ENCODE measurements at regions not wholly inside any gene's neighbourhood (a gene's known extent, or its start where the extent isn't known, plus 50 kb on each side); places are given as distances from the start of the nearest gene placed in this dataset.

- no peaks in the 10 kb centered on the region for H3K27me3 Mint-ChIP-seq
- H3K4me3 Mint-ChIP-seq = no peak overlapping the region
- no peaks in the 10 kb centered on the region for H3K9me3 ChIP-seq (ENCODE audit: control insufficient read depth, low read length, poor library complexity, severe bottlenecking)
- no peak for ATAC-seq
- H3K36me3 Mint-ChIP-seq (ENCODE audit: low read depth) = no peaks in the 10 kb centered on the region
- no peaks in the 10 kb centered on the region for H3K4me1 Mint-ChIP-seq
- DNase-seq = no peak
- no peak overlapping the region for H3K27ac Mint-ChIP-seq
Measured at GRCh38 chr11:115698243-115698642, 194.0 kb upstream of the CADM1 start.

- Mint-ChIP-seq H3K36me3 (ENCODE audit: low read depth) (no peaks in the 10 kb centered on the region), H3K27me3 (peaks cover 7% of the 10 kb centered on the region), H3K4me3 (no peak overlapping the region), H3K27ac (no peak overlapping the region), H3K4me1 (no peaks in the 10 kb centered on the region)
- no peaks in the 10 kb centered on the region for H3K9me3 ChIP-seq (ENCODE audit: control insufficient read depth, low read length, poor library complexity, severe bottlenecking)
- ATAC-seq (no peak), DNase-seq (no peak)
Measured at GRCh38 chr11:115696563-115696962, 192.3 kb upstream of the CADM1 start.

- peaks cover 7% of the 10 kb centered on the region for H3K27me3 Mint-ChIP-seq
- H3K4me3 Mint-ChIP-seq = no peak overlapping the region
- no peaks in the 10 kb centered on the region for H3K4me1 Mint-ChIP-seq
- DNase-seq (no peak), ATAC-seq (no peak)
- no peaks in the 10 kb centered on the region for H3K36me3 Mint-ChIP-seq (ENCODE audit: low read depth)
- H3K27ac Mint-ChIP-seq = no peak overlapping the region
- no peaks in the 10 kb centered on the region for H3K9me3 ChIP-seq (ENCODE audit: control insufficient read depth, low read length, poor library complexity, severe bottlenecking)
Measured at GRCh38 chr11:115695677-115696364, 191.6 kb upstream of the CADM1 start.

- peaks cover 7% of the 10 kb centered on the region for H3K27me3 Mint-ChIP-seq
- DNase-seq (no peak), ATAC-seq (no peak)
- H3K36me3 Mint-ChIP-seq (ENCODE audit: low read depth) = no peaks in the 10 kb centered on the region
- no peak overlapping the region for H3K4me3 Mint-ChIP-seq
- no peaks in the 10 kb centered on the region for H3K4me1 Mint-ChIP-seq
- no peak overlapping the region for H3K27ac Mint-ChIP-seq
- no peaks in the 10 kb centered on the region for H3K9me3 ChIP-seq (ENCODE audit: control insufficient read depth, low read length, poor library complexity, severe bottlenecking)
Measured at GRCh38 chr11:115693002-115693401, 188.8 kb upstream of the CADM1 start.

- no peak for DNase-seq
- H3K4me1 Mint-ChIP-seq = no peaks in the 10 kb centered on the region
- H3K9me3 ChIP-seq (ENCODE audit: control insufficient read depth, low read length, poor library complexity, severe bottlenecking) = no peaks in the 10 kb centered on the region
- H3K27me3 Mint-ChIP-seq = peaks cover 7% of the 10 kb centered on the region
- H3K4me3 Mint-ChIP-seq = no peak overlapping the region
- no peak overlapping the region for H3K27ac Mint-ChIP-seq
- no peaks in the 10 kb centered on the region for H3K36me3 Mint-ChIP-seq (ENCODE audit: low read depth)
- ATAC-seq = no peak
Measured at GRCh38 chr11:115691030-115691429, 186.8 kb upstream of the CADM1 start.

GRCh38 chr11:115687934-115688333 is 183.7 kb upstream of the CADM1 start:
- H3K9me3 ChIP-seq (ENCODE audit: control insufficient read depth, low read length, poor library complexity, severe bottlenecking) = no peaks in the 10 kb centered on the region
- ATAC-seq (no peak), DNase-seq (no peak)
- Mint-ChIP-seq H3K4me3 (no peak overlapping the region), H3K36me3 (ENCODE audit: low read depth) (no peaks in the 10 kb centered on the region), H3K4me1 (no peaks in the 10 kb centered on the region), H3K27me3 (peaks cover 6% of the 10 kb centered on the region), H3K27ac (no peak overlapping the region)

- ATAC-seq (no peak), DNase-seq (no peak)
- H3K27ac Mint-ChIP-seq = no peak overlapping the region
- no peaks in the 10 kb centered on the region for H3K27me3 Mint-ChIP-seq
- H3K4me3 Mint-ChIP-seq = no peak overlapping the region
- H3K36me3 Mint-ChIP-seq (ENCODE audit: low read depth) = no peaks in the 10 kb centered on the region
- no peaks in the 10 kb centered on the region for H3K4me1 Mint-ChIP-seq
- no peaks in the 10 kb centered on the region for H3K9me3 ChIP-seq (ENCODE audit: control insufficient read depth, low read length, poor library complexity, severe bottlenecking)
Measured at GRCh38 chr11:115684699-115685098, 180.5 kb upstream of the CADM1 start.

- ATAC-seq = no peak
- Mint-ChIP-seq H3K4me3 (no peak overlapping the region), H3K4me1 (no peaks in the 10 kb centered on the region), H3K36me3 (ENCODE audit: low read depth) (no peaks in the 10 kb centered on the region), H3K27ac (no peak overlapping the region), H3K27me3 (no peaks in the 10 kb centered on the region)
- no peaks in the 10 kb centered on the region for H3K9me3 ChIP-seq (ENCODE audit: control insufficient read depth, low read length, poor library complexity, severe bottlenecking)
- DNase-seq = no peak
Measured at GRCh38 chr11:115684135-115684534, 179.9 kb upstream of the CADM1 start.

GRCh38 chr11:115682888-115683287 is 178.7 kb upstream of the CADM1 start:
- H3K36me3 Mint-ChIP-seq (ENCODE audit: low read depth) = peaks cover 2% of the 10 kb centered on the region
- DNase-seq = no peak
- ATAC-seq = no peak
- H3K4me3 Mint-ChIP-seq = no peak overlapping the region
- H3K27me3 Mint-ChIP-seq = peaks cover 3% of the 10 kb centered on the region
- peaks cover 1% of the 10 kb centered on the region for H3K4me1 Mint-ChIP-seq
- H3K9me3 ChIP-seq (ENCODE audit: control insufficient read depth, low read length, poor library complexity, severe bottlenecking) = no peaks in the 10 kb centered on the region
- H3K27ac Mint-ChIP-seq = no peak overlapping the region

- Mint-ChIP-seq H3K4me1 (peaks cover 2% of the 10 kb centered on the region), H3K4me3 (no peak overlapping the region), H3K36me3 (ENCODE audit: low read depth) (peaks cover 3% of the 10 kb centered on the region), H3K27me3 (peaks cover 6% of the 10 kb centered on the region), H3K27ac (no peak overlapping the region)
- no peak for ATAC-seq
- H3K9me3 ChIP-seq (ENCODE audit: control insufficient read depth, low read length, poor library complexity, severe bottlenecking) = no peaks in the 10 kb centered on the region
- no peak for DNase-seq
Measured at GRCh38 chr11:115682101-115682500, 177.9 kb upstream of the CADM1 start.

GRCh38 chr11:115679945-115680344 is 175.7 kb upstream of the CADM1 start:
- H3K9me3 ChIP-seq (ENCODE audit: control insufficient read depth, low read length, poor library complexity, severe bottlenecking) = no peaks in the 10 kb centered on the region
- ATAC-seq (no peak), DNase-seq (no peak)
- Mint-ChIP-seq H3K27me3 (peaks cover 6% of the 10 kb centered on the region), H3K27ac (no peak overlapping the region), H3K4me3 (no peak overlapping the region), H3K4me1 (peaks cover 2% of the 10 kb centered on the region), H3K36me3 (ENCODE audit: low read depth) (peaks cover 3% of the 10 kb centered on the region)

GRCh38 chr11:115678942-115679341 is 174.7 kb upstream of the CADM1 start:
- Mint-ChIP-seq H3K4me1 (peaks cover 2% of the 10 kb centered on the region), H3K27ac (no peak overlapping the region), H3K36me3 (ENCODE audit: low read depth) (peaks cover 3% of the 10 kb centered on the region), H3K27me3 (peaks cover 6% of the 10 kb centered on the region), H3K4me3 (no peak overlapping the region)
- DNase-seq (no peak), ATAC-seq (no peak)
- no peaks in the 10 kb centered on the region for H3K9me3 ChIP-seq (ENCODE audit: control insufficient read depth, low read length, poor library complexity, severe bottlenecking)

- H3K27me3 Mint-ChIP-seq = peaks cover 10% of the 10 kb centered on the region
- H3K4me3 Mint-ChIP-seq = no peak overlapping the region
- no peaks in the 10 kb centered on the region for H3K9me3 ChIP-seq (ENCODE audit: control insufficient read depth, low read length, poor library complexity, severe bottlenecking)
- H3K27ac Mint-ChIP-seq = no peak overlapping the region
- ATAC-seq (no peak), DNase-seq (no peak)
- H3K36me3 Mint-ChIP-seq (ENCODE audit: low read depth) = peaks cover 3% of the 10 kb centered on the region
- peaks cover 2% of the 10 kb centered on the region for H3K4me1 Mint-ChIP-seq
Measured at GRCh38 chr11:115677190-115677589, 173.0 kb upstream of the CADM1 start.

GRCh38 chr11:115676768-115677167 is 172.6 kb upstream of the CADM1 start:
- Mint-ChIP-seq H3K27me3 (peaks cover 10% of the 10 kb centered on the region), H3K4me3 (no peak overlapping the region), H3K36me3 (ENCODE audit: low read depth) (peaks cover 3% of the 10 kb centered on the region), H3K27ac (no peak overlapping the region), H3K4me1 (peaks cover 2% of the 10 kb centered on the region)
- no peak for ATAC-seq
- no peaks in the 10 kb centered on the region for H3K9me3 ChIP-seq (ENCODE audit: control insufficient read depth, low read length, poor library complexity, severe bottlenecking)
- no peak for DNase-seq

Data from T-helper 17 cell (primary cell).